GM19240 (cell line): ENCODE measurements at regions not wholly inside any gene's neighbourhood (a gene's known extent, or its start where the extent isn't known, plus 50 kb on each side); places are given as distances from the start of the nearest gene placed in this dataset.

Experiments
- DNase-seq: peaks from one replicate; pipeline ENCODE4 v3.0.0; 2011; ENCODE audit warnings: low spot score; ENCODE audit not compliant: insufficient read length

DNA sequence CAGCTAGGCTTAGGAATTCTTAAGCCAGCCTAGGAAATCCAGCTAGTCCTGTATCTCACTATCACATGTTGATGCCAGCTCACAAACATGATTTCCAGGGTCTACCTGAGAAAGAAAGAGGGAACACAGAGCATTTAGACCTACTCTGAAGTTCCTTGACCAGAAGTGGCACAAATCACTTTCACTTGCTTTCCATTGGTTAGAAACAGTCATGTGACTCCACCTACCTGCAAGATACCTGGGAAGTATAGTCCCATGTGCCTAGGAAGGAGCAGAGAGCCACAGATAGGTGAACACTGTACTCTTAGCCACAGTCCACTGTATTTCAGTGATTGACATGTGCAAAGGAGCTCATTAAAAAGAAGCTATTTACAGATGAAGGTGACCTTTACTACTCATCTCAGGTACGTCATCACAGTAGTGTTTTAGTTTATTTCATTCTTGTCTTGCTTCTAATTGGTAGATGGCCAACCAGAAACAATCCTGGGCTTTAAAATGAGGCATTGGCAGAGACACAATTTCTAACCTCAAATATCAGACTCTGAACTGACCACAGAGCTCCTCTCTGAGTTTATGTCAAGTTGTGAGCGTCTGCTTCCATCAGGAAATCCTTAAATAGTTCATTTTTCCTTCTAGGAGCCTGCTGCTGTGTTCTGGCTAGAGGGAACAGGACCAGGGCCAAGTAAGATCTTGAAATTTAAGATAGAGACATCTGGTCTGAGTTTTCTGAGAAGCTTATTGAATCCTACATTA lies 340.7 kb downstream of the TLE4 start:
- DNase-seq, result no peak

DNA sequence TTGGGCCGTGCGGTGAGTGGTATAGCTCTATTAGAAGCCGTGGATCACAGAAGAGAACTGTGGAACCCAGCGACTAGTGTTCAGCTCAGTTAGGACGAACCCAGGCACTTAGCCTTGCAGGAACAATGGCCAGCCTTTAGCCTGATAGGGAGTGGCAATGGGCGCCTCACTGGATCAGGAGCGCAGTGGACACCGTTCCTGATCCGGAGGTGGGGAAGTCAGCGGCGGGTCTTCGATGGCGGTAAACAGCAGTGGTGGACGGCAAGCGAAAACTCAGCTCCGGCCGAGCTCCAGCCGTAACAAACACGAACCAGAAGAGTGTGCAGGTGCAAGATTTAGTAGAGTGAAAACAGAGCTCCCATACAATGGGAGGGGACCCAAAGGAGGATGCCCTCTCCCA lies 340.0 kb downstream of the TLE4 start:
- no peak for DNase-seq

DNA sequence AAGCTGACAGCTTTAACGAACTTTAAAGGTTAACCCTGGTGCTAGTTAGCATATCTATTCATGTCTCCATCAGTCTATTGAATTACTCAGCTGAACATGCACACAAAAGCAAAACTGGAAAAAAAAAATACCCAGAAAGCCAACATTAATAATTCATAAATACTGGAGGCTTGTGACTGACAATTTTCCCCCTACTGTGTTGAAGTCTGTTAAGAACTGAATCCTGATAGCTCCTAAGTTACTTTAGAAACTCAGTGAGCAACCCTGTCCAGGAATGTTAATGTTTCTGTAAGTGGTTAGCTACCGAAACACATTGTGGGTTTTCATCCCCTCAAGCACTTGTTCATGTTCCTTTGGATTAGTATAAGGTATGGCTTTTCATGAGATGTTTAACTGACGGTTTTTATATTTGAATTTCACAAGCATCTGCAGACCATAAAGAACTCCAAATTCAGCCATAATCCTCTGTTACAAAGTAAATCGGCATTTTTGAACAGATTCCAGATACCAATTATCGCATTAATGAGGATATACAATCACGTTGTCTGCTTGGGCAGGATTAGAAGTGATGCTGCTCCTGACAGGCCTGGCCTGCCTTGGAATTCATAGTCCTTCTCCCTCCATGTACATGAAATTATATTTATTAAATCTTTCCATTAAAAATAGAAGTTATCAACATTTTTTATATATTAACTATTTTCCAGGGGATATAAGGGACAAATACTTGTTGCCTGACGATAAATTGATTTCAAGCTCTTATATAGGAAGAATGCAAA lies 331.2 kb downstream of the TLE4 start:
- no peak for DNase-seq

- no peak for DNase-seq
These were observed 329.0 kb downstream of the TLE4 start for GRCh38 chr9:79900754-79901153.

- DNase-seq, result no peak
These were observed 324.7 kb downstream of the TLE4 start for GRCh38 chr9:79896390-79896980.

GRCh38 chr9:79895232-79895631 lies 323.5 kb downstream of the TLE4 start:
- DNase-seq, result no peak

GRCh38 chr9:79889369-79889768 lies 317.6 kb downstream of the TLE4 start:
- no peak for DNase-seq

GRCh38 chr9:79885093-79885857 lies 313.5 kb downstream of the TLE4 start:
- DNase-seq, result no peak

DNA sequence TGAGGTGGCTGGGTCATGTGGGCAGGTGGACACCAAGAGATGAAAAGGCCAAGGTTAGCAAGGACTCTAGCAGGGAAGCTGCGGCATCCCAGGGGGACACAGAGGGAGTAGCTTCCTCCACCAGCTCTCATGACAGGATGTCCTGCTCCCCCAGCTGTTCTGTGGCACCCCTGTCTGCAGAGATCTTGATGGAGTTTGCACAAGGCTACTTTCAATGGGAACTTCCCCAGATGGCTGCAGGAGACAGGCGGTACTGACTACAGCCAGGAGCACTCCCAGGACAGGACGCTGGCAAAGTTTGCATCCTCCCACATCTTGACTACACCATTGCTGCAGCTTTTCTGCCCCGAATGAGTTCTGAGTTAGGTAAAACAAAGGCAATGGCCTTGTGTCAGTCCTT lies 312.8 kb downstream of the TLE4 start:
- DNase-seq, result no peak

GRCh38 chr9:79883073-79883645 lies 311.4 kb downstream of the TLE4 start:
- DNase-seq, result no peak

- no peak for DNase-seq
These were observed 308.9 kb downstream of the TLE4 start for GRCh38 chr9:79880626-79881025.

DNA sequence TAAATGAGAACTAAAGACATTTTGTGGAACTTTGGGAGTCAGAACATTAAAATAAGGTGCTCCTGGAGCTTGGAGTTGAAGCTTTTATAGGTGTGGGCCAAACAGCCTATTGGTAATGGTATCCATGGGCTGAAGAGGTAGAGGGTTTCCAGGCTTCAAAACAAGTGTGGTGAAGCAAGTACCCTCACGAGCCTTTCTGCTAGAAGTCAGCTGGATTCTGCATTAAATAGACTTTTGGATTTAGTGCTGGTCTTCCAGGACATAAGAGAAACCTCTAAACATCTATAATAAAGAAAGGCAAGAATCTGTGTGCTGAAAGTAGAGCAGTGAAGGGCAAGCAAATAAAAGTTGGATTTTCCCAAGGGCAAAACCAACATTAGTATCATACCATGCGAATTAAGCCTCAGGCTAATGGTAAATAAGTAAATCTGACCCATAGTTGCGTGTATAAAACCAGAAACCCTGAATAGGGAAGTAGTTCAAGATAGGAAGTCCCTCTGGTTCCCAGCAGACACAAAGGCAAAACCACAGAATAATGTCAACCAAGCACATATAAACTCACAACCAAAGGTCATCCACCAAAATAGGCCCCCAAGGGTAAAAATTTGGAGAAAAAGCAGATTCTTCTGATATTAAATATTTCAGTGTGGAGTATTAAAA lies 306.3 kb downstream of the TLE4 start:
- DNase-seq, result no peak

GRCh38 chr9:79868567-79869189 lies 296.9 kb downstream of the TLE4 start:
- no peak for DNase-seq

DNA sequence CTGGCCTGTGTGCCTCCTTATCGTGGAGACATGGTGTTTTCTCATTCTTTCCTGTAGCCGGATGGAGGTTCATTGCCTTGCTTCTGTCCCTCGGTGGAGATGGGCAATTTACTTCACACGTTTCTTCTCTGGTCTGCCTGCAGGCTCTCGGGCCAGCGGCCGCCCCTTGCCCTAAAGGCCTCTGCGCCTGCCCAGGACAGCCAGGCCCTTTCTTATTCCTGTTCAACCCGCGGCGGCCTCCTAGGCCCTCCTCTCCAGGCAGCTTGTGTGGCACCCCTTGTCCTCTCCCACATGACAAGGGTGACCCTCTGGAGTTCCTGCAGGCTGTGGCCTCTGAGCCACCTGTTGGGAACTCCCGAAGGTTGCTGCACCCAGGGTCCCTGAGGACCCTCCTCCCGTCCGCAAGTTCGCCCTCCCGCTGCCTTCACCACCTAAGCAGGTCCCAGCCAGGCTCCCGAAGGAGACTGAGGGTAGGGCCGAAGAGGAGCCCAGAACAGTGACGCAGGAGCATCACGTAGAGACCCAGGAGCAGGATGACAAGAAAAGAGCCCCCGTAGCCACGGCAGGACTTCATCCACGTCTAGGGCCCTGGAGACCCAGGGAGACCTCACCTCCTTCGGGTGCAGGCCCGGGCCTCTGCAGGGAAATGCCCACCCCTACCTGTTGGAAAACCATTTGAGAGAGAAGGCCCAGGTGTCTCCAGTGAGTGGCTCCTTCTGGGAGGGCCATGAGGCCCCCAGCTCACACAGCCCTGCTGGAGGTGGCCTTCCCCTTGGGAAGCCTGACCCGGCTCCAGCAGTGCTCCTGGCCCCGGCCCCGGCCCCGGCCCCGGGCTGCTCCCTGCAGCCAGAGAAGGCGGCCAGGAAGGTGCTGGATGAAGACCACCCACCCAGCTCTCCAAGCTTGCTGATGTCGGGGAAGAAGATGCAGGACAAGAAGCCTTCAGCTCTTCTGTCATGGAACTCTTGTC lies 291.4 kb downstream of the TLE4 start:
- DNase-seq, result no peak

GRCh38 chr9:79858508-79858907 lies 286.7 kb downstream of the TLE4 start:
- peak; percentile 11 for DNase-seq

- no peak for DNase-seq
These were observed 285.4 kb downstream of the TLE4 start for GRCh38 chr9:79857188-79857587.

DNA sequence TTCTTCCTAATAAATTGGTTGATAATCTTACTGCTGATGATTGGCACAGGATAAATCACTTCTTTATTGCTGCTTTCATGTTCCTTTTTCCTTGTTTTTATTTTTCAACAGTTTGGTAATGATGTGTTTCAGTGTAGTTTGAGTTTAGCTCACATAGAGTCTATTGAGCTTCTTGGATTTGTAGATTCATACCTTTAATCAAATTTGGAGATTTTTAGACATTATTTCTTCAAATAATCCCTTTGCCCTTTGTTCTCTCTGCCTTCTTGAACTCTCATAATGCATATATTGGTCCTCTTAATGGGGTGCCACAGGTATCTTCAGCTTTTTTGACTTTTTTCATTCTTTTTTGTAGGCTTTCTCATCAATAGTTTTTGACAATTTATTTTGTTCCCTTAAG lies 275.3 kb downstream of the TLE4 start:
- no peak for DNase-seq

DNA sequence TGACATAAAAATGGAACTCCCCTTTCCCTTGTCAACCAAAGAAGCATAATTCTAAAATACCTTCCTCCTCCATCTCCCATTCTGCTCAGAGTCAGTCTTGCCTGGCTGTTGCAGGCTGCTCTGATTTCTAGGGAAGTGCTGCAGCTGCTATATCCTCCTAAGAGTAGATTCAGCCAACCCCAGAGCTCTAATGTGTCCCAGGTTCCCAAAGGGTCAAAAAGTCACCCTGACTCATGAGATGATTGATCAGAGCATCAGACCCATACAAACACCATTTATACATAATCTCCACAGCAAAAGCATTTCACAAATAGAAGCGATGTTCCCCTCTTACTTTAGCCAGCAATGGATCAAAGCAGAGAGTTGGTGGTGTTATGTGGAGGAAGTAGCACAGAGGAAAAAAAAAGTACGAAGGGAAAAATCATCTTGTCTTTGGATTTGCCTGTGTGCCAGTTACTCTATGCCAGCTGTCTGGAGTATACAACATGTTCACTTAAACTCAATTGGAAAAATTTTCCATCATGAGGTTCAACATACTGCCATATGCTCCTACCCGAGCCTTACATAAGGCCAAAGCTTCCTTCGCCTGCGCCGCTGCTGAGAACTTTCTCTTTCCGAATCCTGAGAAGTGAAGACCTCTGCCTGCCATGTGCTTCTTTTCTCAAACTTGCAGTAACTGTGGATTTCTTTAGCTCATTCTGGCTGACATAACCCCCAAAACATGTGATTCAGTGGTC lies 258.0 kb downstream of the TLE4 start:
- no peak for DNase-seq

DNA sequence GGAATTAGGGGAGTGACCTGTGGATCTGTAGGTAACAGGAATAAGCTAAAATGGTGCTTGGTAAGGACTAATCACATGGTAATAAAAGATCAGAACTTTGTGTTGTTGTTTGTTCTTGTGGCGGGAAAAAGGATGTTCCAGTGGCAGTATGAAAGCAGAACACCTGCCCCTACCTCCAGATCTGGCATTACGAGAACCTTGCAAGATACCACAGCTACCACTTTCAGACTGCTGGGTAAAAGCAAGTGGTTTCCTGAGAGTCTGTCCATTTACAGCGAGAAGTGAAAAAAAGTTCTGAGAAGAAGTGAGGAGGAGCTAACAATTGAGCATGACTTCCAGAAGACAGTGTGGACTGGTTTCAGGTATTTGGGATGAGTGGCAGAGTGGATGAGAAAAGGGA lies 252.5 kb downstream of the TLE4 start:
- DNase-seq, result peak; percentile 4
